Thoracic aorta (tissue), 2 donors: ENCODE measurements at regions not wholly inside any gene's neighbourhood (a gene's known extent, or its start where the extent isn't known, plus 50 kb on each side); places are given as distances from the start of the nearest gene placed in this dataset.

Experiments used
- ATAC-seq: fragments of 150-250 bp; one replicate; pipeline ENCODE4 v1.8.0; 2017; ENCODE audit warnings: low read depth; ENCODE audit not compliant: insufficient number of reproducible peaks, low FRiP score
- DNase-seq: peaks from one replicate; pipeline ENCODE4 v3.0.0-alpha.2; 2020; ENCODE audit warnings: low spot score
- H3K27ac ChIP-seq, 2 donors: fragments of 200-600 bp; sonication (generic); 1 replicate in 1 of 2; 2 replicates in 1 of 2; pipeline ENCODE4 v1.5.1; 2016; ENCODE audit warnings: mild to moderate bottlenecking in 2 of 2, moderate library complexity in 2 of 2
- H3K27me3 ChIP-seq: fragments of 200-600 bp; sonication (generic); replicated peaks from 2 replicates; pipeline ENCODE4 v1.6.0; 2016; ENCODE audit warnings: mild to moderate bottlenecking; ENCODE audit not compliant: insufficient read depth
- H3K36me3 ChIP-seq: fragments of 200-600 bp; sonication (generic); one replicate; pipeline ENCODE4 v1.5.1; 2016
- H3K4me1 ChIP-seq, 2 donors: fragments of 200-600 bp; sonication (generic); 1 replicate in 1 of 2; 2 replicates in 1 of 2; pipeline versions ENCODE4 v1.5.1 to v1.6.0; 2016; ENCODE audit warnings: low read depth in 2 of 2, mild to moderate bottlenecking in 1 of 2; ENCODE audit not compliant: control insufficient read depth in 1 of 2
- H3K4me3 ChIP-seq: fragments of 200-600 bp; sonication (generic); 2 replicates; pipeline ENCODE4 v1.5.1; 2016; ENCODE audit warnings: mild to moderate bottlenecking
- H3K9me3 ChIP-seq: fragments of 200-600 bp; sonication (generic); 2 replicates; pipeline ENCODE4 v1.5.1; 2016
- TF ChIP-seq, protein P1 (sequence below): fragments of 200-600 bp; sonication (generic); IDR thresholded peaks from one replicate; pipeline ENCODE4 v1.5.1; 2019; ENCODE audit warnings: antibody characterized with exemption

DNA sequence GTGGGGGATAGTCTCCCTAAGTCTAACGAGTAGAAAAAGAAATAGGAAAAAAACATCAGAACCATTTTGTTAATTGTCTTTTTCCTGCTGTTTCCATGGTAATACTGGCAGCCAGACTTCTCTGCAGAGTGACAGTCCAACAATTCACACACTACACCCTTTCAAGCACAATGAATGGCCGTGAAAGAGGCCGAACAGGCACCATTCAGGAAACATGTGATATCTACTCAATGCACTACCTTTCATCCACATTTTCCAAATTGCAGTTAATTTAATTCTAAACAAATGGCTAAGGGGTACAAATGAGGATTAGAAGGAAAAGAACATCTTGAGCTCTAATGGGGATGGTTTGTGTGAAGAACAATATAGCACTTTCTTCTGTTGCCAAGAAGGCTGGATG is 358.5 kb upstream of the ANKRD30A start:
- Histone ChIP-seq H3K27me3 (no peaks in the 10 kb centered on the region), H3K9me3 (no peaks in the 10 kb centered on the region), H3K4me3 (no peak overlapping the region), H3K36me3 (no peaks in the 10 kb centered on the region), H3K27ac (no peak overlapping the region), H3K4me1 (peaks cover 5 to 6% of the 10 kb centered on the region in 2 donors)
- DNase-seq (no peak), ATAC-seq (no peak)
- TF ChIP-seq, protein P1, sequence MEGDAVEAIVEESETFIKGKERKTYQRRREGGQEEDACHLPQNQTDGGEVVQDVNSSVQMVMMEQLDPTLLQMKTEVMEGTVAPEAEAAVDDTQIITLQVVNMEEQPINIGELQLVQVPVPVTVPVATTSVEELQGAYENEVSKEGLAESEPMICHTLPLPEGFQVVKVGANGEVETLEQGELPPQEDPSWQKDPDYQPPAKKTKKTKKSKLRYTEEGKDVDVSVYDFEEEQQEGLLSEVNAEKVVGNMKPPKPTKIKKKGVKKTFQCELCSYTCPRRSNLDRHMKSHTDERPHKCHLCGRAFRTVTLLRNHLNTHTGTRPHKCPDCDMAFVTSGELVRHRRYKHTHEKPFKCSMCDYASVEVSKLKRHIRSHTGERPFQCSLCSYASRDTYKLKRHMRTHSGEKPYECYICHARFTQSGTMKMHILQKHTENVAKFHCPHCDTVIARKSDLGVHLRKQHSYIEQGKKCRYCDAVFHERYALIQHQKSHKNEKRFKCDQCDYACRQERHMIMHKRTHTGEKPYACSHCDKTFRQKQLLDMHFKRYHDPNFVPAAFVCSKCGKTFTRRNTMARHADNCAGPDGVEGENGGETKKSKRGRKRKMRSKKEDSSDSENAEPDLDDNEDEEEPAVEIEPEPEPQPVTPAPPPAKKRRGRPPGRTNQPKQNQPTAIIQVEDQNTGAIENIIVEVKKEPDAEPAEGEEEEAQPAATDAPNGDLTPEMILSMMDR = no peak

DNA sequence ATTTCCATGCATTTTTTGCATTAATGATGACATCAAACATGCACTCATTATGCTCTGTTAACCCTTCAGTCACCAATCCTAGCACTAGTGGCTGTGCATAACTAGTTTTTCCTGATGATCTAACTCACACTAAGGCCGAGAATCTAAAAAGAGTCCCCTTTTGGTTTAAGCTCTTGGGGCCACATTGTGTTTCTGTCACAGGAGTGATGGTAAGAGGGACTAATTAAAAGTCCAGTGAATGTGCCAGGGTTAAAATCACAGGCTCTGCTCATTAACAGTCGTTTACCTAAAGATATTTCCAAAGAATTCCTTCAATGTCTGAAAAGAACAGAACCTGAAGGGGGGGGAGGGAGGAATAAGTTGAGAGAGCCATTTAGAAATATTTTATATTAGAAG is 359.0 kb upstream of the ANKRD30A start:
- DNase-seq (no peak), ATAC-seq (no peak)
- no peaks in the 10 kb centered on the region for H3K9me3 ChIP-seq
- H3K36me3 ChIP-seq = no peaks in the 10 kb centered on the region
- no peaks in the 10 kb centered on the region for H3K27me3 ChIP-seq
- no peak overlapping the region for H3K4me3 ChIP-seq
- TF ChIP-seq, protein P1 = no peak
- H3K27ac ChIP-seq = no peak overlapping the region
- H3K4me1 ChIP-seq = peaks cover 5 to 6% of the 10 kb centered on the region in 2 donors

DNA sequence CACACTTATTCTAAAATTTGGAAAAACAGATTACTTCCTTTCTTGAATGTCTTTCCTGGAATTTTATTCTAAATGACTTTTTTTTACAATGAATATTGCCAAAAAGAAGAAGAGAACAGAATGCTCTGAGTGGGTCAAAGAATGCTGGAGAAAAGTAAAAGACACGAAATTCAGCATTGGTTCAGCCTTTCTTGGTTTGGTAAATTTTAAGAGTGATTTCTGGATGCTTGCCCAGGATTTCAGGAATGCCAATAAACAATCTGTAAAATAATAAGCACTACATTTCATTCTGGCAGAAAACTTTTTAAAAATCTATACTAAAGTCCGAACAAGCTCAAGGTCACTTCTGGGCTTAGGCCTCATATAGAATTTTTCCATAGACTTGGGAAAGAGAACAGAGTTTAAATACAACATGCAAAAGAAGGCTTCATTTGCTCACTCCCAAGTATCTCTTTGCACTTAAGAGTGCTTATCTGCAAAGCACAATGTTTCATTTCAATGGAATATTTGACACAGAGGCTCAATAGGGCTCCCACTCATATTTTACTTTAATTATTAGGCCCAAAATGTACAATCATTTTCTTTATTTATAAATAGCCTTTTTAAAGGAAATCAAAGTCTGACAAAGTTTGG is 359.5 kb upstream of the ANKRD30A start:
- no peak for DNase-seq
- Histone ChIP-seq H3K4me1 (peaks cover 5 to 6% of the 10 kb centered on the region in 2 donors), H3K27me3 (no peaks in the 10 kb centered on the region), H3K9me3 (no peaks in the 10 kb centered on the region), H3K4me3 (no peak overlapping the region), H3K36me3 (no peaks in the 10 kb centered on the region), H3K27ac (no peak overlapping the region)
- TF ChIP-seq, protein P1 = no peak
- ATAC-seq = no peak

DNA sequence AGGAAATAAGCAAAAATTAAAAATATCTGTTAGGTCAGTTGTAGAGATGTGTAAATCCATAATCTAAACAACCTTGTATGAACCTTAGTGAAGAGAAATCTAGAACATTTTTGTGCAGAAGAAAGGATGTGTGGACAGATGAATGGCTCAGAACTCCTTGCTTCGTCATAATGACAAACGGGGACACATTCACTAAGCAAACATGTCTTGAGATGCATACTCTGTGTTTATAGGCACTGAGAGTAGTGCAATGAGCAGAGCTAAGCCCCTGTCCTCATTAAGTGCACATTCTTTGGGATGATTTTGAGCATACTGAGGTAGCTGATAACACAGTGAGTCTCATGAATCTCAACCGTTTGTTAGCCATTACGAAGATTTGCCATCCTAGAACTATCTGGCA is 360.6 kb upstream of the ANKRD30A start:
- H3K27me3 ChIP-seq = no peaks in the 10 kb centered on the region
- peaks cover 5 to 6% of the 10 kb centered on the region in 2 donors for H3K4me1 ChIP-seq
- H3K9me3 ChIP-seq = no peaks in the 10 kb centered on the region
- ATAC-seq (no peak), DNase-seq (no peak)
- no peaks in the 10 kb centered on the region for H3K36me3 ChIP-seq
- H3K27ac ChIP-seq = no peak overlapping the region
- no peak overlapping the region for H3K4me3 ChIP-seq
- TF ChIP-seq, protein P1 = no peak

DNA sequence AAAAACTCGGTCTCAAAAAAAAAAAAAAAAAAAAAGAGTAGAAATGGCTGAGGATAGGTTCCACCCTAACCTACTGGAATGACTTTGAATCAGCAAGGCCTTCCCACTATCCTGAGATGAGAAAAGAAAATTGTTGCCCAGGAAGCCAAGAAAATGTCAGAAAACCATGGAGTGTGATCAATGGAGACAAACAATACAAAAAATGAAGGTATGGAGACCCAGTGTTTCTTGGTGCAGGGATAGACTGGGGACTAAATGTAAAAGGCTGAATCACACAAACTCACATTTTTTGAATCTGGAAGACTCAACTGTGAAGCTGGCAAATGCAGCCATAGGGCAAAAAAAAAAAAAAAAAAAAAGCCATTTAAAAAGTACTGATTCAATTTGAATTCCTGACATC is 364.3 kb upstream of the ANKRD30A start:
- no peak for ATAC-seq
- H3K27ac ChIP-seq = no peak overlapping the region
- DNase-seq = no peak
- H3K9me3 ChIP-seq = no peaks in the 10 kb centered on the region
- TF ChIP-seq, protein P1 = no peak
- peaks cover 4 to 5% of the 10 kb centered on the region in 2 donors for H3K4me1 ChIP-seq
- no peaks in the 10 kb centered on the region for H3K27me3 ChIP-seq
- no peak overlapping the region for H3K4me3 ChIP-seq
- H3K36me3 ChIP-seq = no peaks in the 10 kb centered on the region
